ENCODE measurements at regions not wholly inside any gene's neighbourhood (a gene's known extent, or its start where the extent isn't known, plus 50 kb on each side); places are given as distances from the start of the nearest gene placed in this dataset.

DNA sequence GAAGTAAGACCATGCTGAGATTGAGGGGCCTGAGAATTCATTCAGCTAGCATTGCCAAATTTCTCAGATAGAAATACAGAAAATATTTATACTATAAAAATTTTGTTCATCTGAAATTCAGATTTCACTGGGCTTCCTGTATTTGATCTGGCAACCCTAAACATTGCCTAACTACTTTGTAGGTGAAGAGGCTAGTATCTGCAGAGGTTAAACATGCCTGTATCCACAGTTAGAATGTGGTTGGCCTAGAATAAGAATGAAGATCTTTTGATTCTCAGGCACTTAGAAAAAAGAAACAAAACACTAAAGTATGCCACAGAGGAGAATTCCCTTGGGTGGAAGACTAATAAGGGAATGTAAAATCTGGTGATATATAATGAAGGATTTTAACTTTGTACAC is 189.0 kb downstream of the DIPK2A start:
- H3K36me3 Mint-ChIP-seq (ENCODE audit: low read depth): no peaks in the 10 kb centered on the region
- peaks cover 4% of the 10 kb centered on the region for H3K9me3 Mint-ChIP-seq
- H3K9me3 ChIP-seq (ENCODE audit: control insufficient read depth in 1 of 2, insufficient read depth in 1 of 2, low read length in 2 of 2): peaks cover 0 to 3% of the 10 kb centered on the region in 2 experiments
- H3K36me3 ChIP-seq (ENCODE audit: insufficient read depth, low read length): no peaks in the 10 kb centered on the region
- ATAC-seq (ENCODE audit: poor library complexity) (no peak), DNase-seq (no peak)
- H3K4me1 ChIP-seq (ENCODE audit: insufficient read depth, low read length): no peaks in the 10 kb centered on the region
- no peak overlapping the region for H3K27ac ChIP-seq (ENCODE audit: low read depth in 1 of 2, low read length in 2 of 2)
- TF ChIP-seq, protein P1, sequence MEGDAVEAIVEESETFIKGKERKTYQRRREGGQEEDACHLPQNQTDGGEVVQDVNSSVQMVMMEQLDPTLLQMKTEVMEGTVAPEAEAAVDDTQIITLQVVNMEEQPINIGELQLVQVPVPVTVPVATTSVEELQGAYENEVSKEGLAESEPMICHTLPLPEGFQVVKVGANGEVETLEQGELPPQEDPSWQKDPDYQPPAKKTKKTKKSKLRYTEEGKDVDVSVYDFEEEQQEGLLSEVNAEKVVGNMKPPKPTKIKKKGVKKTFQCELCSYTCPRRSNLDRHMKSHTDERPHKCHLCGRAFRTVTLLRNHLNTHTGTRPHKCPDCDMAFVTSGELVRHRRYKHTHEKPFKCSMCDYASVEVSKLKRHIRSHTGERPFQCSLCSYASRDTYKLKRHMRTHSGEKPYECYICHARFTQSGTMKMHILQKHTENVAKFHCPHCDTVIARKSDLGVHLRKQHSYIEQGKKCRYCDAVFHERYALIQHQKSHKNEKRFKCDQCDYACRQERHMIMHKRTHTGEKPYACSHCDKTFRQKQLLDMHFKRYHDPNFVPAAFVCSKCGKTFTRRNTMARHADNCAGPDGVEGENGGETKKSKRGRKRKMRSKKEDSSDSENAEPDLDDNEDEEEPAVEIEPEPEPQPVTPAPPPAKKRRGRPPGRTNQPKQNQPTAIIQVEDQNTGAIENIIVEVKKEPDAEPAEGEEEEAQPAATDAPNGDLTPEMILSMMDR (IDR thresholded peaks at IDR 0.05): no peak
- H3K27me3 Mint-ChIP-seq: peaks cover 9% of the 10 kb centered on the region
- H3K4me3 ChIP-seq (ENCODE audit: low read length): no peak overlapping the region
- no peak overlapping the region for H3K27ac Mint-ChIP-seq
- no peak overlapping the region for H3K4me3 Mint-ChIP-seq
- ChIA-PET POLR2A (no interaction called here), CTCF (no interaction called here)
- H3K4me1 Mint-ChIP-seq (ENCODE audit: low read depth): no peaks in the 10 kb centered on the region
- intact Hi-C loops (cut with DNase I, micrococcal nuclease): no loop called here
- no peaks in the 10 kb centered on the region for H3K27me3 ChIP-seq (ENCODE audit: control insufficient read depth in 1 of 2, insufficient read depth in 2 of 2, low read length in 2 of 2)

DNA sequence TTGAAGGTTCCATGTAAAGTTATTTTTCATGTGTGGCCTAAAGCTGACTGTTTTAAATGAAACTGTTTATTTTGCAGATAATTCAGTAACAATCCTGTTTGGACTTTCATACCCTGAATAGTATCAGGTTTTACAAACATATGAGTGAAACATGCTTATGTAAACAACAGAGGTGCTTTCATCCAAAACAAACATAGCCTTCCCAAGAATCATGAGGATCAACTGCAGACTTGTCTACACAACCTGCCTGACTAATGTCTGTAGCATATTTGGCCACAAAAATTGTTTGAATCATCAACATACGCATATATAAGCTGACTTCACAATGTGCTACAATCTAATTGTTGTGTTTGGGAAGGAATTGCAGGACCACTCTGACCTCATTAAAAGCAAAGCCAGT is 190.4 kb downstream of the DIPK2A start:
- Histone ChIP-seq H3K27ac (ENCODE audit: low read depth in 1 of 2, low read length in 2 of 2) (no peak overlapping the region), H3K36me3 (ENCODE audit: insufficient read depth, low read length) (no peaks in the 10 kb centered on the region), H3K27me3 (ENCODE audit: control insufficient read depth in 1 of 2, insufficient read depth in 2 of 2, low read length in 2 of 2) (no peaks in the 10 kb centered on the region), H3K9me3 (ENCODE audit: control insufficient read depth in 1 of 2, insufficient read depth in 1 of 2, low read length in 2 of 2) (peaks cover 0 to 3% of the 10 kb centered on the region in 2 experiments), H3K4me1 (ENCODE audit: insufficient read depth, low read length) (no peaks in the 10 kb centered on the region), H3K4me3 (ENCODE audit: low read length) (no peak overlapping the region)
- POLR2A ChIA-PET: no interaction called here
- Mint-ChIP-seq H3K27ac (no peak overlapping the region), H3K36me3 (ENCODE audit: low read depth) (no peaks in the 10 kb centered on the region), H3K27me3 (peaks cover 9% of the 10 kb centered on the region), H3K4me3 (no peak overlapping the region), H3K4me1 (ENCODE audit: low read depth) (no peaks in the 10 kb centered on the region), H3K9me3 (no peaks in the 10 kb centered on the region)
- ATAC-seq (ENCODE audit: poor library complexity): no peak
- DNase-seq: no peak
- TF ChIP-seq, protein P1 (IDR thresholded peaks at IDR 0.05): no peak
- CTCF ChIA-PET: no interaction called here
- intact Hi-C loops (cut with DNase I, micrococcal nuclease): no loop called here

DNA sequence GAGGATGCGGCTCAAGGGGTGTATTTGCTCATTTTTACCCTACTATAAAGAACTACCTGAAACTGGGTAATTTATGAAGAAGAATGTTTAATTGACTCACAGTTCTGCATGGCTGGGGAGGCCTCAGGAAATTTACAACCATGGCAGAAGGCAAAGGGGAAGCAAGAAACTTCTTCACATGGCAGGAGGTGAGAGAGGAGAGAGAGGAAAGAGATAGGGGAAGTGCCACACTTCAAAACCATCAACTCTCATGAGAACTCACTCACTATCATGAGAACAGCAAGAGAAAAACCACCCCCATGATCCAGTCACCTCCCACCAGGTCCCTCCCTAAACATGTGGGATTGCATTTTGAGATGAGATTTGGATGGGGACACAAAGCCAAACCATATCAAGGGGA is 192.7 kb downstream of the DIPK2A start:
- ChIA-PET CTCF (no interaction called here), POLR2A (no interaction called here)
- H3K36me3 Mint-ChIP-seq (ENCODE audit: low read depth): no peaks in the 10 kb centered on the region
- no peaks in the 10 kb centered on the region for H3K4me1 Mint-ChIP-seq (ENCODE audit: low read depth)
- intact Hi-C loops (cut with DNase I, micrococcal nuclease): no loop called here
- H3K9me3 Mint-ChIP-seq: no peaks in the 10 kb centered on the region
- Histone ChIP-seq H3K4me3 (ENCODE audit: low read length) (no peak overlapping the region), H3K27me3 (ENCODE audit: control insufficient read depth in 1 of 2, insufficient read depth in 2 of 2, low read length in 2 of 2) (no peaks in the 10 kb centered on the region), H3K27ac (ENCODE audit: low read depth in 1 of 2, low read length in 2 of 2) (no peak overlapping the region), H3K4me1 (ENCODE audit: insufficient read depth, low read length) (no peaks in the 10 kb centered on the region), H3K36me3 (ENCODE audit: insufficient read depth, low read length) (no peaks in the 10 kb centered on the region), H3K9me3 (ENCODE audit: control insufficient read depth in 1 of 2, insufficient read depth in 1 of 2, low read length in 2 of 2) (no peaks in the 10 kb centered on the region)
- TF ChIP-seq, protein P1 (IDR thresholded peaks at IDR 0.05): no peak
- no peak overlapping the region for H3K4me3 Mint-ChIP-seq
- ATAC-seq (ENCODE audit: poor library complexity): no peak
- no peak overlapping the region for H3K27ac Mint-ChIP-seq
- DNase-seq: no peak
- H3K27me3 Mint-ChIP-seq: peaks cover 16% of the 10 kb centered on the region
